Hypothalamus (tissue), 51 donors: ENCODE measurements at regions not wholly inside any gene's neighbourhood (a gene's known extent, or its start where the extent isn't known, plus 50 kb on each side); places are given as distances from the start of the nearest gene placed in this dataset.
"Not testable (repeated sequence)": the region's sequence is repeated elsewhere in the genome, so short reads cannot be mapped to it uniquely, and the experiment has no call there.

Source experiments
- DNase-seq, 51 donors: peaks; one replicate each; lab custom pipeline; 2025; lab: John Stamatoyannopoulos, UW

DNA sequence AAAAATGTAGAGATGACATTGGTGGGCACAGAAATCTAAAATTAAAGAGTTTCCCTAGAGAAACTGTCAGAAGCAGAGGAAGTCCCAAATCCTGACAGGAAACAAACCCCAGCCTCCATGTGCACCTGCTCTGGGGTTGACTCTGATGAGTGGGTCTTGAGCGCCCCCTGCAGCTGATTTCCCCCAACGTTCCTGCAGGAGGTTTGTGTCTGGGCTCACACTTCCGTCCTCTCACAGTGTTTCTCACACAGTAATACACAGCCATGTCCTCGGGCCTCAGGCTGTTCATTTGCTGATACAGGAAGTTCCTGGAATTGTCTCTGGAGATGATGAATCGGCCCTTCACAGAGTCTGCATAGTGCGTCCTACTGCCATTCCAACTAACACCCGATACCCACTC lies 670.1 kb downstream of the TMEM121 start:
- DNase-seq = not testable (repeated sequence)

DNA sequence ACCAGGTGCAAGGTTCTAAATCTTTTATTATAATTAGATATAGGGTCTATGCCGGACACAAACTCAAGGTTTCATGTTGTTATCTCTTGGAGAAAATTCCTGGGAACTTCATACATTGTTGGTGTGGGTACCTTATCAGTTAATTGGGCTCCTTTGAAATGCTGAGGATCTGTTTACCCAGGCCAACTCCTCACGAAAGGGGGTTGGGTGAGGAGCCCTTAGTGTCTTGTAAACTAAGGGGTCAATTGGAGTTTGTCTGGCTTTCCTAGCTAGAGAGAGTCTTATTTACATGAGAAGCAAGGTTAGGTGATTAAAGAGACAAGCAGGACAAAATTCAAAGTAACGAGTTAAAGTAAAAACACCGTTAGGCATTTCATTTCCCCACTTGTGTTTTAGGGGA lies 670.9 kb downstream of the TMEM121 start:
- DNase-seq = not testable (repeated sequence)

DNA sequence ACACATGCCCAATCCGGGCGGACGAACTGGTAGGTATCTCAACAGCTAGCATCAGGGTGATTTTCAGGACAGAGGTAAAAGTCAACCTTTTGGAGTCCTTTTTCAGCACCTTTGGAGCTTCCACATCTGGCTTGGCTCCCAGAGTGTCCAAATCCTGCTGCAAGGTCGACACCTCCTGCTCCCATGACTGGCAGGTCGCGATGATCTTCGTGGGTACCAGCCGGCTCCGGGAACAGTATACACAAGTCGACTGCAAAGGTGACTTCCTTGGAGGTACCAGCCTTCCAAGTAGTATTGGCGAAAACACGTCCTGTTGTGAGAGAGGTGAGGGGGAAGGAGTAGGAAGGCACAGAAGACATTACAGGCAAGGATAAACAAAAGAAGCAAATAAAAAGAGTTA lies 672.7 kb downstream of the TMEM121 start:
- DNase-seq = no peak

DNA sequence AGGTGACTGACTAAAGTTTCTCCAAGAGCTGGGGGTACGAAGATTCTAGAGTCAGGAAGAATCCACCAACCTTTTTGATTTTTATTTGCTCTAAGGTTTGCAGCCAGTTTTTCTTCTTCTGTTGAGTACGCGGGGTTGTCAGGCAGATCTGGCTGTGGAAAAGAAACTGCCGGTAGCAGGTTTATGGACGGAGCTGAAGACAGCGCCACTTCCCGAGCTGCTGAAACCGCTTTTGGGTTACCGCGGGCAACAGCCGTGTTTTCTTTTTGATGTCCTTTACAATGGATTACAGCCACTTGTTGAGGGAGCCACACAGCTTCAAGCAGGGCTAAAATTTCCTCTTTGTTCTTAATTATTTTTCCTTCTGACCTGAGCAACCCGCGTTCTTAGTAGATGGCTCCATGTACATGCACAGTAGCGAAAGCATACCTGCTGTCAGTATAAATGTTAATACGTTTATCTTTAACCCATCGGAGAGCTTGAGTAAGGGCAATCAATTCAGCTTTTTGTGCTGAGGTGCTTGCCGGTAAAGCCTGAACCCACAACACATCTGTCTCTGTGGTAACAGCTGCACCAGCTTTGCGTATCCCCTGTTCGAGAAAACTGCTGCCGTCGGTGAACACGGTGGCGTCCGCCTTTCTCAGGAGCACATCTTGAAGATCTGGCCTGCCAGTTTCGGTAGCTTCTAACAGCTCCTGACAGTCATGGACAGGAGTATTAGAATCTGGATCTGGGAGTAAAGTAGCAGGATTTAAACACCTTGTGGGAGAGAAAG lies 674.3 kb downstream of the TMEM121 start:
- no peak for DNase-seq

DNA sequence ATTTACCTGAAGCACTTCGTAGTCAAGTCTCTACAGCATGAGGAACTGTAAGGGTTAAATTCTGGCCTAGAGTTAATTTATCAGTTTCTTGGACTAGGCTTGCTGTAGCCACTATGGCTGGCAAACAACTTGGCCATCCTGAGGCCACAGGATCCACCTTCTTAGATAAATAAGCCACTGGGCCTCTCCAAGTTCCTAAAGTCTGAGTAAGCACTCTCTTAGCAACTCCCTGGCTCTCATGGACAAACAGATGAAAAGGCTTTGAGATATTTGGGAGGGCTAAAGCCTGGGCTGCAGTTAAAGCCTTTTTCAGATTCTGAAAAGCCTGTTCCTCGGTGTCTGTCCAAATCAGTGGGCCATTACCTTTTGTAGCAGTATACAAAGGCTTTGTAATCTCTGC lies 675.0 kb downstream of the TMEM121 start:
- DNase-seq = no peak

DNA sequence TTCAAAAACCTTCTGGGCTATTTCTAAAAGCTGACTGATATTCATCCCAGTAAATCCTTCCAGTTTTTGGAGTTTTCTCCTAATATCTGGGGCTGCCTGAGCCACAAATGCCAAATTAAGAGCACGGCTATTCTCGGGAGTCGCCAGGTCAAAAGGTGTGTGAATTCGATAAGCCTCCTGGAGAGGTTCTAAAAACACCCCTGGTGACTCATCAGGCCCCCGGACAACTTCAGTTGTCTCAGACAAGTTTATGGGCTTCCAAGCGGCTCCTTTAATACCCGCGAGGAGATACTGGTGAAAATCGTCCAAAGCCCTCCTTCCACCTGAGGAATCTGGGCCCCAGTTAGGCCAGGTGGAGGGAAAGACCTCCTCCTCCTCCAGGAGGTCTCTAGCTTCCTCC lies 677.1 kb downstream of the TMEM121 start:
- DNase-seq = no peak

DNA sequence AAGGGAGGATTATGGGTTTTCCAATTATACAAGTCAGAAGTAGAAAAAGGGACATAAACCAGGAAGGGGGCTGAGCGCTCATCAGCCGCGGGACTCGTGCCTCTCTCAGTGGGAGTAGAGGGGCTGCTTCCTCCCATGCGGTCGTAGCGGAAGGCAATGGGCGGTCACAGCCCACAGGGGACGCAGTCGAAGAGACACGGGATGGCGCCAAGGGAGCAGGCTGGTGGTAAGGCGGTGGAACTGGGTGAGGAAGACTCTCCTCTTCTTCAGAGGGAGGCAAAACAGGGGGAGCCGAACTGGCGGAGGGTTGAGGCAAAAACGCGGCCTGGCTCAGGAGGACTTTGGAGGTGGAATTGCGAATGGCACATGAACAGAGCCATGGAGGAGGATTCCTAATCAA lies 677.7 kb downstream of the TMEM121 start:
- DNase-seq = no peak

DNA sequence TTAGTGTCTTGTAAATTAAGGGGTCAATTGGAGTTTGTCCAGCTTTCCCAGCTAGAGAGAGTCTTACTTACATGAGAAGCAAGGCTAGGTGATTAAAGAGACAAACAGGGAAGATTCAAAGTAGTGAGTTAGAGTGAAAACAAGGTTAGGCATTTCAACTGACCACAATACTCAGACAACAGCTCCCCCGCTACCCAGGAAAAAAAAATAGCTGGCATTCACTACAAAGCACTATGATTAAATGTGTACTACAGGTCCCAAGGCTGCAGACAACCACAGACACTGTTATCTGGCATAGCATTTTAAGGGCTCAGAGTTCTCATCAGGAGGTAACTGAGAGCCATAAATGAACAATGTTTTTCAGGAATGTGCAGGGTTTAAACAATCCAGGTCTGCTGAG lies 680.9 kb downstream of the TMEM121 start:
- no peak for DNase-seq

DNA sequence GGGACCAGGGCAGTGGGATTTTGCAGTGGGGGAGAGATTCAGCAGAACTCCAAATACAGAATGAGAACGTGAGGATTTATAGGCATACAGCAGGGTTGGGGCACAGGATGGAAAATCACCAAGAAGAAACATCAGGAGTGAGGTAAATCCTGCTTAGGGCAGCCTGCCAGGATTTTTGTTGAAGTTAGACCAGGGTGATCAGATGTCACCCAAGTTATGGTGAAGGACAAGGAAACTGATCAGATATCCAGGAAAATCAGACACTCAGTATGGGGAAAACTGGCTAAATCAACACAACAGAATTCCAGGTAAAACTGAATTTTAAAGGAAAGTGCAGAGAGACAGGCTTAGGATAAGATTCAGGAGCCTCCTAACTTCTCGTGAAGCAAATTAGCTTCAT lies 682.4 kb downstream of the TMEM121 start:
- no peak for DNase-seq

DNA sequence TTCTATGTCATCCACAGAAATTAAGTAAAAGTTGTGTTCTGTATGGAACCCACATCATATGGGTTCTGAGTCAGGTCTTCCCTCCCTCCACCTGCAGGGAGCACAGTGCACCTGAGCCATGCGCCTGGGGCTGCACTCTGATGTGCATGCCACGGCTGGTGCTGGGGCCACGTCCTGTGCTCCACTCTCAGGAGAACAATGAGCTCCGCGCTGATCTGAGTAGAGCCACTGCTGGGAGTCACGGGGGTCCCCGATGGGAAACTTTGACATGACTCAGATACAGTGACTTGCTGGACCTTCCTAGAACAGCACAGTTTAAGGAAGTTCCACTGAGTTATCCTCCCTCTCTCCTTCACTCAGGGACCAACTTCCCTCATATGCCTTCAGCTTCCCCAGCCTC lies 683.4 kb downstream of the TMEM121 start:
- no peak for DNase-seq

DNA sequence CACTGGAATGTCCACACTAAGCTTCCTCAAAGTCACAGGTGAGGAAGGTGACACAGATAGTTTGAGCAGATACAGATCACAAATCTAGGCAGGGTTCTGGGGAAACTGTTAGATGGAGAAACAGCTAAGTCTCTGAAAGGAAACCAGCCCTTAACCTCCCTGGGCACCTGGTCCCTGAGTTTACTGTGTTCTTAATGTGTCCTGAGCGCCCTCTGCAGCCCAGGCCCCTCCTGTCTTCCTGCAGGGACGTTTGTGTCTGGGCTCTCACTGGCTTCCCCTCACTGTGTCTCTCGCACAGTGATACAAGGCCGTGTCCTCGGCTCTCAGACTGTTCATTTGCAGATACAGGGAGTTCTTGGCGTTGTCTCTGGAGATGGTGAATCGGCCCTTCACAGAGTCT lies 684.3 kb downstream of the TMEM121 start:
- DNase-seq = no peak

DNA sequence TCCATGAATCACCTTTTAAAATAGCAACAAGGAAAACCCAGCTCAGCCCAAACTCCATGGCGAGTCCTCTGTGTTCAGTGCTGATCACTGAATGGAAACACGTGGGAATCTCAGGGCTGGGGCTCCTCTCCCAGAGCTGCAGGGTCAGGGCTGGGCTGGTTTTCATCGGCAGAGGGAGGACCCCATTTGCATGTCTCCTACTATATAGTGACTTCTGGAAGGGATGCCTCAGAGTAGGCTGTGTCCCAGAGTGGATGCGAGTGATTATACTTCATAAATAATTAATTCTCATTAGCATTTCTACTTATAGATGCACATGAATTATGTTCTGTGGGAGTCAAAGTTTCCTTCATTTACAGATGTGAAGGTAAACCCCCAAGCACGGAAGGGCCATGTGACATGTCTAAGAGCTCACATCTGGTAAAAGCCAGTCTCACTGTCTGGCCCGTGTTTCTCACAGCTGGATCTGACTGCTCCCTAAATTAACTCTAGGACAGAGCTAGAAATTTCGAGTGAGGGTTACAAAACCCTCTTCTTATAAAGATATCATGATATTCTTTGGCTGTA lies 685.0 kb downstream of the TMEM121 start:
- no peak for DNase-seq

DNA sequence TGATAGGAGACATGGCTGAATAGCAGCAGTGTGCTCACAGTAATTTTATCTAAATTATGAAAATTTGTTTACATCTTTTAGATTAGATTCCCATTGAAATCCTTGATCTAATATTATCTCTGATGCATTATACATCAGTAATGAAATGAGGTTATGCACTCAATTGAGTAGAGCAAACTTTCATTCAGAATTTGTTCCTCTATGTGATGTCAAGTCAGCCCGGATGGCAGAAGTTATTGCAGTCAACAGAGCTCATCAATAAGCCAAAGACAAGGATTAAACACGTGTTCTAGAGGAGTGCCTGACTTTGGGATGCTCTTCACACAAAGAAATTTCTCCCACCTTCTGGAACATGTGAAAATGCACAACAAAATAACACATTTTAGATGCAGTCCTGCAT lies 688.8 kb downstream of the TMEM121 start:
- no peak for DNase-seq

DNA sequence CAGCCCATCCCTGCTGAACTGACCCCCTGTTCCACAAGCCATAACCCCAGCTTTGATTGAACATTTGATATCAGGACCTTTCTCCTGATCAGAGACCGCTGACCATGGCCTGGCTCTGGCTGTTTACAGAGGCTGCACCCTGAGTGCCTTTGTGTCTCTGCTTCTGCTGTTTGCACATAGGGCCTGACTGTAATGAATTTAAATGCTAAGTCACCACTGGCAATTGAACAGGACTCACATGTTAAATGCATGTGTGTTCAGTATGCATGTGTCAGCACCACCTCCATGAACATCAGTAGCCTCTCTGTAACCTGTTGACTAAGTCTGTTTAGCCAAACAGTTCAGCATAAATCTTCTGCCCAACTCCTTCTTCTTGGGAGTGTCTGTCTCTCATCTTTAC lies 690.3 kb downstream of the TMEM121 start:
- no peak for DNase-seq

DNA sequence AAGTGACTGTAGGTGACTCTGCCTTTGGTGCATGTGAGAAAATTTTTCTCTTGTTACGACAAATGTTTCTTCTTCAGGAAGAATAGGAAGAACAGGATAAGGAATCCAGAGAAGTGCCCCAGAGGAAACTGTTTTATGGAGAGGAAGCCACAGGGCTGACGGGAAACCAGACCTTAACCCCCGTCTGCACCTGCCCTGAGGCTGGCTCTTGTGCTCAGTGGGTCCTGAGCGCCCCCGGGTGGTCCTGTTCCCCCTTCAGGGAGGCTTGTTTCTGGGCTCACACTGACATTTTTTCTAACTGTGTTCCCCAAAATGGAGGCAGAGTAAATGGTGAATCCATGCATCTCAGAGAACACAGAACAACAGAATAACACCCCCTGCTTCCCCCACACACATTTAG lies 691.8 kb downstream of the TMEM121 start:
- no peak for DNase-seq

DNA sequence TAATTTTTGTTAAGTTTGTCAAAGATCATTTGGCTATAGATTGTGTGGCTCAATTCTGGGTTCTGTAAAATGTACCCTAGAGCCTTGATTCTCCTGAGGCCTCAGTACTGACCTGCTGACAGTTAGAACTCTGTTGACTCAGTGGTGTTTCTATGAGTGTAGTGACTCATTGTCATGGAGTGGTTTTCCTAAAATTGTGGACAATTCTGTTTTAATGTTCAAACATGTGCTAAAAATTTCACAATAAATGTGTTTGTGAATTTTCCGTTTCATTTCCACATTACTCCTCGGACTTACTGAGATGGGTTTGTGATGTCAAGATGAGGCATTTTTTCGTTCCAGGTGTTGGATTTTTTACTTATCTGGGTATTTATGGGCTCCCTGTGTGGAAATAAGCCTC lies 695.9 kb downstream of the TMEM121 start:
- DNase-seq = no peak

DNA sequence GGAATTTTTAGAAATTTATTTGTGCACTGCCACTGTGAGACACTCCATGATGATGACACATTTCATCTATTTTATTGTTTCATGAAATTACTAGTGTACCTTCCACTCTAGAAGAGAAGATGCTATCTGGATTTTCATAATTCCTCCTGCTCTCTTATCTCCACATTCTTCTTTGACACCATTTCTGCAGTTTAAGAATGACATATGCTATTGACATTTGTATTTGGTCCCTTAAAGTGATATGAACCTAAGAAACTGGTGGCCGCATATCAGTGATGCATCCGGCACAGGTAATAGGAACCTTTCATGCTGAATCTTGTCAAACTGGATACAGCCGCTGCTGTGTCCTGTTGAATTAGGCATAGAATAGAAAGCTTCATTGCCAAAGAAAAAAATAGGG lies 696.3 kb downstream of the TMEM121 start:
- DNase-seq = no peak

DNA sequence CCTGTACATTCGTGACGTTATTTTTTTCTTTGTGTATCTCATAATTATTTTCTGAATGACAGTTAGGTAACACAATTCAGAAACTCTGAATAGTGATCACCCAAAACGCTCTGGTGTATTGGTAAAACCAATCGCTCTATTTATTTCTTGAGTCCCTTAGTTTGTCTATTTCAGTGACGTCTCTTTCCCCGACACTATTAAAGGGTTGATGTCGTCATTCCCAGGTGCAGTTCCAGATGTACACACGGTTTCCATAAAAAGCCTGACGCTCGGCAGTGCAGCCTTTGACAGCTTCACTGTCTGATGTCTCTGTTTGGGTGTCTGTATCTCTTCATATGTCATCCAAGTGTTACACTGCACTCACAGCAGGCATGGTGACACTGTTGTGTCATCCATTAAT lies 701.4 kb downstream of the TMEM121 start:
- DNase-seq = no peak

DNA sequence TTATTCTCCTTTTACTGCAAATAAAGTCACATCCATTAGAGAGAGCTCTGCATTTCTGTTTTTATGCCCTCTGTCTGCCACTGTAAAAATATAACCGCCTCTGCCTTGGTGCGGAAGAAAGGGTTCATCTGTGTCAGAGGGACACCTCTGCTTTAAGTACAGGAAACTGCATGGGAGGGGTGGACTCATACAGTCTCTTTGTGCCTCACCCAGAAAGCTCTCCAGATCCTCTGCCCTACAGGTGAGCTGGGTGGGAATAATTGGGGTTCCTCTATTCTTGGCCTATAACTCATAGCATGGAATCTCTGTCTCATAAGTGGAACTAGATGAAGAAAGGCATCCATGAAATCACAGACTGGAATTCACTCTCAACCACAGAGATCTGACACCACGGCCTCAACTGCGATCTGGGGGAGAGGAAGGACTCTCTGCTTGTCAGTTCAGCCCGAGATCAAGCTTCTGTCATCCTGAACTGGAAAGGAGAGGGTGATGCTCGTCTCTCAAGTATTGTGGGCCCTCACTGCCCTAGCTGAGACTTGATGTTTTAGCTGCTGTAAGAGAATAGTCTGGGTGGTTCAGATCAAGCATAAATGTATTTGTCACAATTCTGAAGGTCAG lies 702.3 kb downstream of the TMEM121 start:
- no peak for DNase-seq

DNA sequence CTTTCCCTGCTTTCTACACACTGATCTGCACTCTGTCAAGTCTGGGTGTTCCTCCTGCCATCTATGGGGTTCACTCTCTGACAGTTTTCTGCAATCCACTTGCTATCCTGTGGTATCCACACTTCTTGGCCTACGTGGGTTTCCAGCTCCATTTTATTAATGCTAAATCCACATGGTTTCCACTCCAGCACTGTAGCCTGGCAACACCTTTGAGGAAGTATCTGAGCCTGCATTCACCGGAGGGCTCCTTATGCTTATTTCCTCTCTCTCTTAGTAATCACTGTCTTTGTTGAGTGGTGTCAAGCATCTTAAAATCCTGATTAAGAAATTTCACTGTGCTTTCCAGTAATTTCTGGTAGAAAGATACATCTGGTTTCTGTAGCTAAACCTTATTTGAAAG lies 703.7 kb downstream of the TMEM121 start:
- DNase-seq = no peak

DNA sequence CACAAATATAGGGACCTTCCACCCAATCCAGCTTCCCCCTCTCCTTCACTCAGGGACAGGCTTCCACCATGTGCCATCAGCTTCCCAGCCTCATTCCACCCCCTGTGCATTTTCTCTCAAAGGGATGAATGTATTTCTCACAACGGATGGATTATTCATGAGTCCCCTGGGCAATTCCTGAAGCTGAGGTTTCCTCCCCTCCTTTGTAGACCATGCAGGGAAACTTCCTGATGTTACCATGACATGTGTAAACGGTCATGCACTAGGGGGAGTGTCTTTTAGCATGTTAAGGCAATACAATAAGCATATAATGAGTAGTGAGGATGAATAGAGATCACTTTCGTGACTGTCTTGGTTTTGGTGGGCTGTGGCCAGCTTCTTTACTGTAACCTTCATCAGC lies 706.8 kb downstream of the TMEM121 start:
- DNase-seq = not testable (repeated sequence)

DNA sequence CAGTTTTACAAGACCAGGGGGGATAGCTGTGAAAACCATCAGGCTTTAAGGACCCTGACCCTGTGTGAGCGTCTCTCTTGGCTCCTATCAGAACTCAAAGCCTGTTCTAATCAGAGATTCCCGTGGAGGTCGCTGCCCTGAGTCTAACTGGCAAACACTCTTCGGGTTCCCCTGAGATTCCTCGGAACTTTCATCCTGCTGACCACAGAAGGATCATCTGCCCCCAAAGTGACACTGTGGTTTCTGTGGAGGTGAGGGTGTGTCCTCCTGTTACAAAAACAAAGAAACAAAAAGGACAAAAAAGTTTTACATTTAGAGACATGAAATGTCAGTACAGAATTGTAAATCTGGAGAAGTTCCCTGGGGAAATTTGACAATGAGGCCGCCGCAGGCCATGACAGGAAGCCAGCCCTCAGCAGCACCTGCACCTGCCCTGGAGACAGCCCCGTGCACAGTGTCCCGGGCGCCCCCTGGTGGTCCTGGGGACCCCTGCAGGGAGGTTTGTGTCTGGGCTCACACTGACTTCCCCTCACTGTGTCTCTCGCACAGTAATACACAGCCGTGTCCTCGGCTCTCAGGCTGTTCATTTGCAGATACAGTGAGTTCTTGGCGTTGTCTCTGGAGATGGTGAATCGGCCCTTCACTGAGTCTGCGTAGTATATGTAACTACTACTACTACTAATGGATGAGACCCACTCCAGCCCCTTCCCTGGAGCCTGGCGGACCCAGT lies 708.3 kb downstream of the TMEM121 start:
- DNase-seq = not testable (repeated sequence)
